ENCODE measurements at regions not wholly inside any gene's neighbourhood (a gene's known extent, or its start where the extent isn't known, plus 50 kb on each side); places are given as distances from the start of the nearest gene placed in this dataset.

DNA sequence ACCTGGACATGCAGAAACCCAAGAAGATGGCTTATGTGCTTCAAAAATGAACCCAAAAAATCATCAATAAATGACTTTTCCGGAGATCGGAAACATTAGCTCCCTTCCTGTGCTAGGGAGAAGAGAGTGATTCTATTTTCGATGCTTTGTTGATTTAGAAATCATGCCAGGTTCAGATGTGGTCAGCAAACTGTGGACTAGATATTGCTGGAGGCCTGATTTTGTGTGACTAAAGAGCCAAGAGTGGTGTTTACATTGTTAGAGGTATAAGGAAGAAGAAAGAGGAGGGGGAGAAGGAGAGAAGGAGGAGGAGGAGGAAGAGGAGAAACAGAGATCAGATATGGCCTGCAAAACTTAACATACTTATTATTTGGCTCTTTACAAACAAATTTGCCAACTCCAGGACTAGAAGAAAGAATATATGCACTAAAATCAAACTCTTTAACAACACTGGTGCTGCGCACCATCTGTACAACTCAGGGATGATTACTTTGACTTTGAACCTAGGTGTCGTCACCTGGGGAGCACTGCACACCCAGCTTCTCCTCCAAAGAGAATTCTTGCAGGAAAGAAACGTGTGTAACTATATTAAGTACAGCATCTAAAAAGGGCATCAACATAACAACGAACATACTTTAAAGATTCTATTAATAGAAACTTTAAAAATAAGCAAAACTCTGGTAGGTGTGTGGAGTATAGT lies 664.9 kb upstream of the LCORL start:
- no peaks in the 10 kb centered on the region for H3K27me3 ChIP-seq (ENCODE audit: insufficient read depth, poor library complexity, severe bottlenecking)
- no peak overlapping the region for H3K4me3 ChIP-seq (replicated peaks; ENCODE audit: insufficient read depth, low read length)
- DNase-seq (ENCODE audit: low read depth in 1 of 2, low spot score in 1 of 2), result no peak
- no peak overlapping the region for H3K27ac ChIP-seq (replicated peaks)
- TF ChIP-seq POLR2AphosphoS5 (IDR thresholded peaks at IDR 0.05; ENCODE audit: low read depth) (no peak), GABPA (IDR thresholded peaks at IDR 0.05; ENCODE audit: low read depth) (no peak), SPI1 (IDR thresholded peaks at IDR 0.05; ENCODE audit: borderline replicate concordance, low read depth) (no peak)
- TF ChIP-seq, protein P1, sequence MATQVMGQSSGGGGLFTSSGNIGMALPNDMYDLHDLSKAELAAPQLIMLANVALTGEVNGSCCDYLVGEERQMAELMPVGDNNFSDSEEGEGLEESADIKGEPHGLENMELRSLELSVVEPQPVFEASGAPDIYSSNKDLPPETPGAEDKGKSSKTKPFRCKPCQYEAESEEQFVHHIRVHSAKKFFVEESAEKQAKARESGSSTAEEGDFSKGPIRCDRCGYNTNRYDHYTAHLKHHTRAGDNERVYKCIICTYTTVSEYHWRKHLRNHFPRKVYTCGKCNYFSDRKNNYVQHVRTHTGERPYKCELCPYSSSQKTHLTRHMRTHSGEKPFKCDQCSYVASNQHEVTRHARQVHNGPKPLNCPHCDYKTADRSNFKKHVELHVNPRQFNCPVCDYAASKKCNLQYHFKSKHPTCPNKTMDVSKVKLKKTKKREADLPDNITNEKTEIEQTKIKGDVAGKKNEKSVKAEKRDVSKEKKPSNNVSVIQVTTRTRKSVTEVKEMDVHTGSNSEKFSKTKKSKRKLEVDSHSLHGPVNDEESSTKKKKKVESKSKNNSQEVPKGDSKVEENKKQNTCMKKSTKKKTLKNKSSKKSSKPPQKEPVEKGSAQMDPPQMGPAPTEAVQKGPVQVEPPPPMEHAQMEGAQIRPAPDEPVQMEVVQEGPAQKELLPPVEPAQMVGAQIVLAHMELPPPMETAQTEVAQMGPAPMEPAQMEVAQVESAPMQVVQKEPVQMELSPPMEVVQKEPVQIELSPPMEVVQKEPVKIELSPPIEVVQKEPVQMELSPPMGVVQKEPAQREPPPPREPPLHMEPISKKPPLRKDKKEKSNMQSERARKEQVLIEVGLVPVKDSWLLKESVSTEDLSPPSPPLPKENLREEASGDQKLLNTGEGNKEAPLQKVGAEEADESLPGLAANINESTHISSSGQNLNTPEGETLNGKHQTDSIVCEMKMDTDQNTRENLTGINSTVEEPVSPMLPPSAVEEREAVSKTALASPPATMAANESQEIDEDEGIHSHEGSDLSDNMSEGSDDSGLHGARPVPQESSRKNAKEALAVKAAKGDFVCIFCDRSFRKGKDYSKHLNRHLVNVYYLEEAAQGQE (IDR thresholded peaks at IDR 0.05; ENCODE audit: insufficient replicate concordance, low read depth), result no peak
- TF ChIP-seq, protein P2, sequence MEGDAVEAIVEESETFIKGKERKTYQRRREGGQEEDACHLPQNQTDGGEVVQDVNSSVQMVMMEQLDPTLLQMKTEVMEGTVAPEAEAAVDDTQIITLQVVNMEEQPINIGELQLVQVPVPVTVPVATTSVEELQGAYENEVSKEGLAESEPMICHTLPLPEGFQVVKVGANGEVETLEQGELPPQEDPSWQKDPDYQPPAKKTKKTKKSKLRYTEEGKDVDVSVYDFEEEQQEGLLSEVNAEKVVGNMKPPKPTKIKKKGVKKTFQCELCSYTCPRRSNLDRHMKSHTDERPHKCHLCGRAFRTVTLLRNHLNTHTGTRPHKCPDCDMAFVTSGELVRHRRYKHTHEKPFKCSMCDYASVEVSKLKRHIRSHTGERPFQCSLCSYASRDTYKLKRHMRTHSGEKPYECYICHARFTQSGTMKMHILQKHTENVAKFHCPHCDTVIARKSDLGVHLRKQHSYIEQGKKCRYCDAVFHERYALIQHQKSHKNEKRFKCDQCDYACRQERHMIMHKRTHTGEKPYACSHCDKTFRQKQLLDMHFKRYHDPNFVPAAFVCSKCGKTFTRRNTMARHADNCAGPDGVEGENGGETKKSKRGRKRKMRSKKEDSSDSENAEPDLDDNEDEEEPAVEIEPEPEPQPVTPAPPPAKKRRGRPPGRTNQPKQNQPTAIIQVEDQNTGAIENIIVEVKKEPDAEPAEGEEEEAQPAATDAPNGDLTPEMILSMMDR (IDR thresholded peaks at IDR 0.05; ENCODE audit: insufficient read depth, low read length), result no peak

DNA sequence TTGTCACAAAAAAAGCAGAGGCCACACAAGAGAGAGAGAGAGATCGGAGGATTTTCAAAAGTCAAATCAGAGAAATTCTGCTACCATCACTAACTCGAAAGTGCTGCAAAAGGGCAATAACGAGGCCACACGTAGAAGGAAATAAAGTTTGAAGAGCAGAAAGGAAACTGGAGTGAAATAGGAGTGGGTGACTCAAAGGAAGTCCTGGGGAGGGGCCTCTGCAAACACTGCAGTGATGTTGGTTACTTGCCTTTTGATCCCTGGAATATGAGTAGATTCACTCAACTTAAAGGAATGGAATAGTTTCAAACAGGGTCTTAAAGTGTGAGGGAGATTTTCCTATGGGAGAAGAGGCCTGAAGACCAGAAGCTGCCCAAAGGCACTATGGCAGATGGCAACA lies 663.4 kb upstream of the LCORL start:
- H3K4me3 ChIP-seq (replicated peaks; ENCODE audit: insufficient read depth, low read length), result no peak overlapping the region
- H3K27me3 ChIP-seq (ENCODE audit: insufficient read depth, poor library complexity, severe bottlenecking), result no peaks in the 10 kb centered on the region
- TF ChIP-seq POLR2AphosphoS5 (IDR thresholded peaks at IDR 0.05; ENCODE audit: low read depth) (no peak), GABPA (IDR thresholded peaks at IDR 0.05; ENCODE audit: low read depth) (no peak)
- TF ChIP-seq, protein P1 (IDR thresholded peaks at IDR 0.05; ENCODE audit: insufficient replicate concordance, low read depth), result no peak
- no peak for DNase-seq (ENCODE audit: low read depth in 1 of 2, low spot score in 1 of 2)
- H3K27ac ChIP-seq (replicated peaks), result no peak overlapping the region

DNA sequence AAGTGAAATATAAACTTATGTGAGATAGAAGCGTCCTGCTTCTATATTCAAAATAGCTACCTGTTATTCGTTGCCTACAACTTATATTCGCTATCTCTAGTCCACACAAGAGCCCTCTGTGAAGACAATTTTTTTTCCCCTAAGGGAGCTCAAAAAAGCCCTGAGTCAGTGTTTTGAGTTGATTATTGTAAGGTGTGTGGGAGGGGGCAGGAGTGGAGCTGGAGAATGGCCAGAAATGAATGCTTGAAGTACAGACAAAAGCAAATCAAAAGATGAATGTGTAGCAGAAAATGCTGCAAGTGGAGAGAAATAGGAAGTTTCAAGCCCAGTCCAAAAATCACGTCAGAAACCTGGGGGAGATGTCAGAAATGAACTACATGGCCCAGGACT lies 655.0 kb upstream of the LCORL start:
- TF ChIP-seq GABPA (IDR thresholded peaks at IDR 0.05; ENCODE audit: low read depth) (no peak), SPI1 (IDR thresholded peaks at IDR 0.05; ENCODE audit: borderline replicate concordance, low read depth) (no peak), POLR2AphosphoS5 (IDR thresholded peaks at IDR 0.05; ENCODE audit: low read depth) (no peak)
- TF ChIP-seq, protein P2 (IDR thresholded peaks at IDR 0.05; ENCODE audit: insufficient read depth, low read length), result no peak
- TF ChIP-seq, protein P1 (IDR thresholded peaks at IDR 0.05; ENCODE audit: insufficient replicate concordance, low read depth), result no peak
- no peak for DNase-seq (ENCODE audit: low read depth in 1 of 2, low spot score in 1 of 2)
- Histone ChIP-seq H3K27ac (replicated peaks) (no peak overlapping the region), H3K27me3 (ENCODE audit: insufficient read depth, poor library complexity, severe bottlenecking) (no peaks in the 10 kb centered on the region), H3K4me3 (replicated peaks; ENCODE audit: insufficient read depth, low read length) (no peak overlapping the region)

All from HL-60 (cell line).